ENCODE measurements at regions not wholly inside any gene's neighbourhood (a gene's known extent, or its start where the extent isn't known, plus 50 kb on each side); places are given as distances from the start of the nearest gene placed in this dataset.
"Not testable (repeated sequence)": the region's sequence is repeated elsewhere in the genome, so short reads cannot be mapped to it uniquely, and the experiment has no call there.

- no peak for DNase-seq (ENCODE audit: low spot score)
- intact Hi-C loops (cut with DNase I): no loop called here
These were observed 199.5 kb upstream of the ZCCHC13 start for GRCh38 chrX:74104356-74105015.

GRCh38 chrX:74098407-74098806 lies 205.6 kb upstream of the ZCCHC13 start:
- DNase-seq (ENCODE audit: low spot score); intact Hi-C loops (cut with DNase I): not testable (repeated sequence)

GRCh38 chrX:74090049-74090448 lies 213.9 kb upstream of the ZCCHC13 start:
- intact Hi-C loops (cut with DNase I): no loop called here
- no peak for DNase-seq (ENCODE audit: low spot score)

GRCh38 chrX:74085642-74086236 lies 218.2 kb upstream of the ZCCHC13 start:
- no peak for DNase-seq (ENCODE audit: low spot score)
- intact Hi-C loops (cut with DNase I): no loop called here

GRCh38 chrX:74080165-74080564 lies 223.8 kb upstream of the ZCCHC13 start:
- no peak for DNase-seq (ENCODE audit: low spot score)
- intact Hi-C loops (cut with DNase I): loop anchor here in 1 of 2 donors (2.0 kb wide), 1 partner anchor 195 kb away; no protein-coding TSS in a partner anchor

- DNase-seq (ENCODE audit: low spot score): peak; percentile 57
- intact Hi-C loops (cut with DNase I): no loop called here
These were observed 213.4 kb upstream of the XIST start for GRCh38 chrX:74065831-74066390.

- intact Hi-C loops (cut with DNase I): no loop called here
- DNase-seq (ENCODE audit: low spot score): no peak
These were observed 211.1 kb upstream of the XIST start for GRCh38 chrX:74063426-74064155.

- intact Hi-C loops (cut with DNase I): no loop called here
- DNase-seq (ENCODE audit: low spot score): no peak
These were observed 209.4 kb upstream of the XIST start for GRCh38 chrX:74061879-74062278.

- intact Hi-C loops (cut with DNase I): no loop called here
These were observed 196.6 kb upstream of the XIST start for GRCh38 chrX:74049126-74049525.

GRCh38 chrX:74034066-74034465 lies 181.6 kb upstream of the XIST start:
- DNase-seq (ENCODE audit: low spot score); intact Hi-C loops (cut with DNase I): not testable (repeated sequence)

More at GRCh38 chrX:74049126-74049525, 196.6 kb upstream of the XIST start:
- no peak for DNase-seq (ENCODE audit: low spot score)

GRCh38 chrX:74031527-74031926 lies 179.0 kb upstream of the XIST start:
- intact Hi-C loops (cut with DNase I); DNase-seq (ENCODE audit: low spot score): not testable (repeated sequence)

- intact Hi-C loops (cut with DNase I); DNase-seq (ENCODE audit: low spot score): not testable (repeated sequence)
These were observed 178.3 kb upstream of the XIST start for GRCh38 chrX:74030766-74031165.

- DNase-seq (ENCODE audit: low spot score); intact Hi-C loops (cut with DNase I): not testable (repeated sequence)
These were observed 172.6 kb upstream of the XIST start for GRCh38 chrX:74025145-74025544.

GRCh38 chrX:74023203-74023602 lies 170.7 kb upstream of the XIST start:
- intact Hi-C loops (cut with DNase I): no loop called here
- no peak for DNase-seq (ENCODE audit: low spot score)

GRCh38 chrX:74018253-74018652 lies 165.7 kb upstream of the XIST start:
- no peak for DNase-seq (ENCODE audit: low spot score)
- intact Hi-C loops (cut with DNase I): loop anchor here in 1 of 2 donors (5.0 kb wide), 1 partner anchor 161 kb away; no protein-coding TSS in a partner anchor

GRCh38 chrX:74015379-74016019 lies 163.0 kb upstream of the XIST start:
- intact Hi-C loops (cut with DNase I): loop anchor here in 1 of 2 donors (5.0 kb wide), 1 partner anchor 158 kb away; no protein-coding TSS in a partner anchor

GRCh38 chrX:74009041-74009440 lies 156.5 kb upstream of the XIST start:
- DNase-seq (ENCODE audit: low spot score): no peak
- intact Hi-C loops (cut with DNase I): no loop called here

More at GRCh38 chrX:74015379-74016019, 163.0 kb upstream of the XIST start:
- DNase-seq (ENCODE audit: low spot score): no peak

- intact Hi-C loops (cut with DNase I): no loop called here
- DNase-seq (ENCODE audit: low spot score): no peak
These were observed 139.5 kb upstream of the XIST start for GRCh38 chrX:73992019-73992418.

GRCh38 chrX:73987166-73987565 lies 134.7 kb upstream of the XIST start:
- intact Hi-C loops (cut with DNase I): no loop called here
- DNase-seq (ENCODE audit: low spot score): no peak

All from posterior vena cava (tissue), 2 donors.